H1 (cell line): ENCODE measurements at regions not wholly inside any gene's neighbourhood (a gene's known extent, or its start where the extent isn't known, plus 50 kb on each side); places are given as distances from the start of the nearest gene placed in this dataset.

ENCODE experiments used
- CTCF ChIA-PET: fragments of 300-600 bp; sonication (Branson Sonifier 250); formaldehyde crosslinking; loops from one replicate; lab custom pipeline; 2021; ENCODE audit not compliant: partially characterized antibody; lab: Charles Lee
- POLR2A ChIA-PET: fragments of 300-600 bp; sonication (Branson Sonifier 250); formaldehyde crosslinking; loops from one replicate; lab custom pipeline; 2021; ENCODE audit warnings: inconsistent platforms; ENCODE audit not compliant: partially characterized antibody; lab: Charles Lee
- DNase-seq, 2 experiments: peaks; one replicate each; pipeline versions ENCODE4 v3.0.0 to v3.0.0-alpha.2; 2010 to 2022; ENCODE audit warnings: low spot score in 2 of 2, low read depth in 1 of 2, mixed read lengths in 1 of 2
- FAIRE-seq: peaks from 2 replicates; lab custom pipeline; 2011; peaks lifted over from hg19 to GRCh38; lab: Jason Lieb, UNC
- H2AFZ ChIP-seq: 2 replicates; pipeline ENCODE4 v1.8.1; 2012; ENCODE audit warnings: low read length, inconsistent platforms
- H2AK5ac ChIP-seq: 2 replicates; pipeline ENCODE4 v1.6.1; 2013; ENCODE audit warnings: low read depth, low read length
- H2BK120ac ChIP-seq: replicated peaks from 2 replicates; pipeline ENCODE3; 2013; ENCODE audit warnings: low read depth, low read length, inconsistent platforms
- H2BK12ac ChIP-seq: 2 replicates; pipeline ENCODE4 v1.6.1; 2013; ENCODE audit warnings: low read depth, low read length
- H2BK15ac ChIP-seq: 2 replicates; pipeline ENCODE4 v1.6.1; 2013; ENCODE audit warnings: low read length
- H2BK20ac ChIP-seq: 2 replicates; pipeline ENCODE4 v1.6.1; 2013; ENCODE audit warnings: low read length
- H2BK5ac ChIP-seq: 2 replicates; pipeline ENCODE4 v1.6.1; 2013; ENCODE audit warnings: low read depth, low read length
- H3K14ac ChIP-seq: 2 replicates; pipeline ENCODE4 v1.6.1; 2013; ENCODE audit warnings: inconsistent platforms; ENCODE audit not compliant: insufficient read length
- H3K18ac ChIP-seq: 2 replicates; pipeline ENCODE4 v1.6.1; 2013; ENCODE audit warnings: low read length; ENCODE audit errors: extremely low read depth
- H3K23ac ChIP-seq: 2 replicates; pipeline ENCODE4 v1.6.1; 2013; ENCODE audit warnings: inconsistent platforms; ENCODE audit not compliant: insufficient read length
- H3K23me2 ChIP-seq: 2 replicates; pipeline ENCODE4 v1.6.1; 2013; ENCODE audit warnings: low read depth, low read length
- H3K27ac ChIP-seq: 2 replicates; pipeline ENCODE4 v1.6.1; 2011; ENCODE audit warnings: low read depth, low read length, inconsistent platforms
- H3K27me3 ChIP-seq, 4 experiments: replicated peaks in 1 of 4; 1 replicate in 1 of 4; 2 replicates in 3 of 4; pipeline versions ENCODE4 v1.6.1 to v1.8.1; 2011 to 2013; ENCODE audit warnings: low read length in 3 of 4, mild to moderate bottlenecking in 3 of 4, inconsistent platforms in 2 of 4, mixed read lengths in 2 of 4, moderate library complexity in 1 of 4; ENCODE audit not compliant: control insufficient read depth in 3 of 4, insufficient read depth in 3 of 4; ENCODE audit errors: extremely low read depth in 1 of 4
- H3K36me3 ChIP-seq, 4 experiments: 2 replicates each; pipeline versions ENCODE4 v1.6.1 to v1.8.1; 2011 to 2013; ENCODE audit warnings: mild to moderate bottlenecking in 4 of 4, low read length in 3 of 4, moderate library complexity in 2 of 4, control low read depth in 1 of 4, inconsistent platforms in 1 of 4; ENCODE audit not compliant: insufficient read depth in 4 of 4, control insufficient read depth in 2 of 4
- H3K4ac ChIP-seq: replicated peaks from 2 replicates; pipeline ENCODE3; 2013; ENCODE audit warnings: low read length, low read depth, mixed read lengths, inconsistent platforms; ENCODE audit not compliant: insufficient read length
- H3K4me1 ChIP-seq, 4 experiments: replicated peaks in 1 of 4; 1 replicate in 1 of 4; 2 replicates in 3 of 4; pipeline versions ENCODE4 v1.6.1 to v1.8.1; 2011 to 2013; ENCODE audit warnings: low read length in 3 of 4, inconsistent platforms in 2 of 4, mixed read lengths in 1 of 4; ENCODE audit not compliant: insufficient read depth in 4 of 4, control insufficient read depth in 3 of 4
- H3K4me2 ChIP-seq, 2 experiments: 2 replicates each; pipeline versions ENCODE4 v1.6.1 to v1.8.1; 2011 to 2013; ENCODE audit warnings: low read depth in 2 of 2, low read length in 2 of 2, control low read depth in 1 of 2, inconsistent platforms in 1 of 2, mild to moderate bottlenecking in 1 of 2; ENCODE audit not compliant: insufficient read depth in 1 of 2
- H3K4me3 ChIP-seq, 4 experiments: fragments of 200-600, 300-600 bp in 1 of 4; sonication (generic), shearing (Covaris generic), sonication (Bioruptor Twin) in 1 of 4; 2 replicates each; pipeline versions ENCODE4 v1.5.1 to v1.8.1; 2011 to 2016; ENCODE audit warnings: low read length in 4 of 4, low read depth in 3 of 4, control low read depth in 2 of 4, inconsistent platforms in 2 of 4, mild to moderate bottlenecking in 2 of 4, mixed read lengths in 1 of 4, moderate library complexity in 1 of 4; ENCODE audit not compliant: insufficient read depth in 2 of 4; ENCODE audit errors: extremely low read depth in 1 of 4
- H3K56ac ChIP-seq: replicated peaks from 2 replicates; pipeline ENCODE3; 2013; ENCODE audit warnings: low read depth, mild to moderate bottlenecking, mixed read lengths, low read length, inconsistent platforms; ENCODE audit not compliant: insufficient read length
- H3K79me1 ChIP-seq: 2 replicates; pipeline ENCODE4 v1.6.1; 2013; ENCODE audit warnings: low read depth, low read length, control low read depth
- H3K79me2 ChIP-seq, 2 experiments: 2 replicates each; pipeline versions ENCODE4 v1.6.1 to v1.8.1; 2012 to 2013; ENCODE audit warnings: low read length in 2 of 2, mild to moderate bottlenecking in 2 of 2, inconsistent platforms in 1 of 2; ENCODE audit not compliant: insufficient read depth in 2 of 2, control insufficient read depth in 1 of 2
- H3K9ac ChIP-seq, 4 experiments: replicated peaks in 1 of 4; 1 replicate in 1 of 4; 2 replicates in 3 of 4; pipeline versions ENCODE4 v1.6.1 to v1.8.1; 2011 to 2013; ENCODE audit warnings: low read depth in 3 of 4, low read length in 3 of 4, control low read depth in 2 of 4, mild to moderate bottlenecking in 2 of 4, moderate library complexity in 2 of 4, inconsistent platforms in 1 of 4; ENCODE audit errors: extremely low read depth in 1 of 4
- H3K9me3 ChIP-seq, 2 experiments: 2 replicates each; pipeline versions ENCODE4 v1.6.1 to v1.8.1; 2012 to 2013; ENCODE audit warnings: mild to moderate bottlenecking in 2 of 2, moderate library complexity in 2 of 2, control low read depth in 1 of 2, inconsistent platforms in 1 of 2, low read depth in 1 of 2, low read length in 1 of 2, mixed read lengths in 1 of 2; ENCODE audit not compliant: insufficient read depth in 2 of 2
- H4K20me1 ChIP-seq, 2 experiments: replicated peaks in 1 of 2; 2 replicates each; pipeline versions ENCODE3 to v1.8.1; 2011 to 2013; ENCODE audit warnings: inconsistent platforms in 2 of 2, low read length in 2 of 2, mild to moderate bottlenecking in 1 of 2; ENCODE audit not compliant: insufficient read depth in 2 of 2, control insufficient read depth in 1 of 2
- H4K5ac ChIP-seq: 2 replicates; pipeline ENCODE4 v1.6.1; 2013; ENCODE audit warnings: low read length, low read depth, mixed read lengths, inconsistent platforms; ENCODE audit not compliant: insufficient read length
- H4K8ac ChIP-seq: 2 replicates; pipeline ENCODE4 v1.8.0; 2013; ENCODE audit warnings: mild to moderate bottlenecking, moderate library complexity, low read length, inconsistent platforms; ENCODE audit not compliant: insufficient read depth; ENCODE audit errors: extremely low read depth
- H4K91ac ChIP-seq: replicated peaks from 2 replicates; pipeline ENCODE3; 2013; ENCODE audit warnings: low read length, mixed read lengths, inconsistent platforms; ENCODE audit not compliant: insufficient read length
- CHD2 ChIP-seq: IDR thresholded peaks from 2 replicates; pipeline ENCODE4 v1.6.1; 2012; ENCODE audit warnings: low read length, improper control_type of control experiment
- CREB1 ChIP-seq: IDR thresholded peaks from 2 replicates; pipeline ENCODE4 v1.6.1; 2012; ENCODE audit warnings: inconsistent platforms
- KDM4A ChIP-seq: IDR thresholded peaks from one replicate; pipeline ENCODE4 v1.7.1; 2012; ENCODE audit warnings: low read depth, mild to moderate bottlenecking, moderate library complexity, low read length, inconsistent platforms; ENCODE audit not compliant: severe bottlenecking
- NRF1 ChIP-seq: IDR thresholded peaks from 2 replicates; pipeline ENCODE4 v1.6.1; 2011; ENCODE audit warnings: mild to moderate bottlenecking, low read depth, low read length, improper control_type of control experiment
- RNF2 ChIP-seq: fragments of 200-900, 300-1000 bp; sonication (generic); IDR thresholded peaks from 2 replicates; pipeline ENCODE4 v1.7.1; 2016; ENCODE audit warnings: borderline replicate concordance, low read depth, mild to moderate bottlenecking, antibody characterized with exemption, low read length; ENCODE audit not compliant: poor library complexity, severe bottlenecking; ENCODE audit errors: missing control alignments
- SIN3A ChIP-seq, 2 experiments: IDR thresholded peaks in 1 of 2; conservative IDR thresholded peaks in 1 of 2; 2 replicates each; pipeline ENCODE4 v1.6.1; 2011 to 2012; ENCODE audit warnings: low read length in 2 of 2, improper control_type of control experiment in 1 of 2, low read depth in 1 of 2, mild to moderate bottlenecking in 1 of 2
- SIX5 ChIP-seq: IDR thresholded peaks from 2 replicates; pipeline ENCODE4 v1.6.1; 2011; ENCODE audit warnings: mild to moderate bottlenecking, low read depth, low read length
- SP4 ChIP-seq: IDR thresholded peaks from 2 replicates; pipeline ENCODE4 v1.6.1; 2012; ENCODE audit warnings: low read length, inconsistent platforms
- SUZ12 ChIP-seq: fragments of 200-600 bp; sonication (generic); IDR thresholded peaks from 2 replicates; pipeline ENCODE4 v1.6.1; 2012; ENCODE audit warnings: mild to moderate bottlenecking, inconsistent platforms, low read length, moderate library complexity, mixed read lengths
- TAF7 ChIP-seq: optimal IDR thresholded peaks from 2 replicates; pipeline ENCODE3; 2011; ENCODE audit warnings: low read depth, mild to moderate bottlenecking, inconsistent platforms, low read length, moderate library complexity, borderline replicate concordance
- WGBS, 2 experiments: shearing (Covaris generic) in 1 of 2; methylation state at CpG; one replicate each; pipeline versions ENCODE4 v1.1.6 to v1.1.7; 2013 to 2015; ENCODE audit warnings: low lambda C conversion rate in 2 of 2, mixed read lengths in 2 of 2, inconsistent platforms in 1 of 2, low coverage in 1 of 2, missing lambda C conversion rate in 1 of 2; ENCODE audit not compliant: insufficient replicate concordance in 2 of 2, insufficient coverage in 1 of 2, insufficient read length in 1 of 2; ENCODE audit errors: extremely low coverage in 1 of 2, missing lambda C conversion rate in 1 of 2; 5-methylcytosine and 5-hydroxymethylcytosine counted together

DNA sequence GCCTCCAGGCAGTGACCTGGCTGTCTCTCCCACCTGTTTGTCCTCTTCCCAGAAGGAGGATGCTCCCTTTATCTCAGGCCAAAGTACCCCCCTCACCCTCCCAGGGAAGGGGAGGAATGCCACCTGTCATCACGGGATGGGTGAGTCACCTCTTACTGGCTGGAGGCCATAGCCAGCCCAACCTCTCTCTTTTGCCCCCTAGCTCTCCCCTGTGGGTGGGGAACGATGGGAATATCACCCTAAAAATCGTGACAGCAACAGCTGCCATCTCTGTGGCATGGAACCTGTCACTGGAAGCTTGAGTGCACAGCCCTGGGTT, 137.5 kb upstream of the PTPN1 start:
- no peak overlapping the region for H2AFZ ChIP-seq
- H2BK120ac ChIP-seq, result no peak overlapping the region
- H3K4me1 ChIP-seq, result peaks cover 0 to 3% (median 0%) of the 10 kb centered on the region in 4 experiments; a peak in 2 of 7 replicates
- H3K9ac ChIP-seq, result no peak overlapping the region
- H3K4me2 ChIP-seq, result no peak overlapping the region
- H4K91ac ChIP-seq, result no peak overlapping the region
- H3K14ac ChIP-seq, result no peak overlapping the region
- no peak for FAIRE-seq
- no peaks in the 10 kb centered on the region for H3K79me1 ChIP-seq
- H3K9me3 ChIP-seq, result no peaks in the 10 kb centered on the region
- H3K23ac ChIP-seq, result no peak overlapping the region
- H2BK5ac ChIP-seq, result no peak overlapping the region
- H3K18ac ChIP-seq, result no peak overlapping the region
- no peak for TF ChIP-seq KDM4A
- TF ChIP-seq CREB1, result no peak
- no peak for TF ChIP-seq SP4
- no peak for TF ChIP-seq NRF1
- no peak for TF ChIP-seq SIN3A (conservative IDR thresholded peaks at IDR 0.05 in 1 of 2, IDR thresholded peaks at IDR 0.05 in 1 of 2; ENCODE audit: low read depth in 1 of 2, low read length in 2 of 2)
- no peak for TF ChIP-seq SUZ12
- TF ChIP-seq TAF7, result no peak
- TF ChIP-seq RNF2, result no peak
- no peak for TF ChIP-seq CHD2
- no peak for TF ChIP-seq SIX5
- POLR2A ChIA-PET, result no interaction called here
- no peak overlapping the region for H2AK5ac ChIP-seq
- H3K36me3 ChIP-seq, result no peaks in the 10 kb centered on the region; a peak in 1 of 8 replicates
- no peak overlapping the region for H3K56ac ChIP-seq
- no peak overlapping the region for H3K4me3 ChIP-seq
- H2BK12ac ChIP-seq, result no peak overlapping the region
- H3K79me2 ChIP-seq, result no peaks in the 10 kb centered on the region
- no peak for DNase-seq
- H2BK15ac ChIP-seq, result no peak overlapping the region
- CTCF ChIA-PET, result interaction anchor here (0.6 kb wide), 1 partner anchor 44 kb away, joined by 3 read pairs; no protein-coding TSS in a partner anchor
- H4K20me1 ChIP-seq, result no peaks in the 10 kb centered on the region
- no peaks in the 10 kb centered on the region for H3K27me3 ChIP-seq
- H4K5ac ChIP-seq, result no peak overlapping the region
- no peak overlapping the region for H3K4ac ChIP-seq
- H3K27ac ChIP-seq, result no peak overlapping the region
- WGBS, 2 experiments, result 70% methylated on average over 3 of the region's 3 CpGs; no CpG with 5 or more reads in 1 of the 2 experiments
- H3K23me2 ChIP-seq, result no peaks in the 10 kb centered on the region
- H4K8ac ChIP-seq, result no peak overlapping the region
- H2BK20ac ChIP-seq, result no peak overlapping the region
